DLD1 (cell line): ENCODE measurements at regions not wholly inside any gene's neighbourhood (a gene's known extent, or its start where the extent isn't known, plus 50 kb on each side); places are given as distances from the start of the nearest gene placed in this dataset.

ENCODE experiments used
- in situ Hi-C: cut with HindIII; loops from 2 replicates; pipeline ENCODE4 v1.10.0; 2017; ENCODE audit warnings: low sequenced_read_pairs

- in situ Hi-C loops, result no loop called here
Observed at GRCh38 chr12:107486140-107486892, 199.3 kb upstream of the PWP1 start.

GRCh38 chr12:107487011-107487680 is 198.5 kb upstream of the PWP1 start:
- in situ Hi-C loops, result no loop called here

GRCh38 chr12:107488666-107489065 is 196.9 kb upstream of the PWP1 start:
- in situ Hi-C loops, result no loop called here

GRCh38 chr12:107490010-107490409 is 195.6 kb upstream of the PWP1 start:
- in situ Hi-C loops, result no loop called here

- in situ Hi-C loops, result no loop called here
Observed at GRCh38 chr12:107491856-107492255, 193.7 kb upstream of the PWP1 start.

- in situ Hi-C loops, result no loop called here
Observed at GRCh38 chr12:107492393-107493134, 193.0 kb upstream of the PWP1 start.

GRCh38 chr12:107493135-107493494 is 192.5 kb upstream of the PWP1 start:
- in situ Hi-C loops, result no loop called here

- in situ Hi-C loops, result no loop called here
Observed at GRCh38 chr12:107493666-107494065, 191.9 kb upstream of the PWP1 start.

- in situ Hi-C loops, result no loop called here
Observed at GRCh38 chr12:107494331-107494730, 191.3 kb upstream of the PWP1 start.

- in situ Hi-C loops, result no loop called here
Observed at GRCh38 chr12:107495604-107496003, 190.0 kb upstream of the PWP1 start.

GRCh38 chr12:107497231-107497630 is 188.4 kb upstream of the PWP1 start:
- in situ Hi-C loops, result no loop called here

- in situ Hi-C loops, result no loop called here
Observed at GRCh38 chr12:107500307-107500706, 185.3 kb upstream of the PWP1 start.

GRCh38 chr12:107501681-107502080 is 183.9 kb upstream of the PWP1 start:
- in situ Hi-C loops, result no loop called here

- in situ Hi-C loops, result no loop called here
Observed at GRCh38 chr12:107503129-107503855, 182.3 kb upstream of the PWP1 start.

GRCh38 chr12:107503887-107504885 is 181.4 kb upstream of the PWP1 start:
- in situ Hi-C loops, result no loop called here

GRCh38 chr12:107509421-107509820 is 176.2 kb upstream of the PWP1 start:
- in situ Hi-C loops, result no loop called here

- in situ Hi-C loops, result no loop called here
Observed at GRCh38 chr12:107510211-107510610, 175.4 kb upstream of the PWP1 start.

- in situ Hi-C loops, result no loop called here
Observed at GRCh38 chr12:107511292-107511691, 174.3 kb upstream of the PWP1 start.

- in situ Hi-C loops, result no loop called here
Observed at GRCh38 chr12:107512391-107512790, 173.2 kb upstream of the PWP1 start.

GRCh38 chr12:107513184-107513583 is 172.4 kb upstream of the PWP1 start:
- in situ Hi-C loops, result no loop called here
